NT2/D1 (cell line): ENCODE measurements at regions not wholly inside any gene's neighbourhood (a gene's known extent, or its start where the extent isn't known, plus 50 kb on each side); places are given as distances from the start of the nearest gene placed in this dataset.
A peak's percentile ranks its signal among the peaks of the same experiment; 100 is the strongest.
"Not testable (repeated sequence)": the region's sequence is repeated elsewhere in the genome, so short reads cannot be mapped to it uniquely, and the experiment has no call there.

Experiments used
- DNase-seq: peaks from one replicate; pipeline ENCODE4 v3.0.0-alpha.2; 2011; ENCODE audit warnings: low read depth, low spot score
- H3K27me3 ChIP-seq: 2 replicates; pipeline ENCODE4 v1.6.0; 2011; ENCODE audit warnings: mild to moderate bottlenecking; ENCODE audit not compliant: insufficient read length, insufficient read depth
- H3K36me3 ChIP-seq: 2 replicates; pipeline ENCODE4 v1.6.1; 2011; ENCODE audit warnings: mild to moderate bottlenecking, low read length, mixed read lengths; ENCODE audit not compliant: insufficient read depth, insufficient read length
- H3K4me1 ChIP-seq: 2 replicates; pipeline ENCODE4 v1.5.1; 2011; ENCODE audit not compliant: insufficient read depth, insufficient read length
- H3K4me3 ChIP-seq: 2 replicates; pipeline ENCODE4 v1.5.1; 2011; ENCODE audit warnings: low read depth; ENCODE audit not compliant: insufficient read length
- H3K9ac ChIP-seq: 2 replicates; pipeline ENCODE4 v1.6.0; 2011; ENCODE audit warnings: low read depth; ENCODE audit not compliant: insufficient read length
- H3K9me3 ChIP-seq: 2 replicates; pipeline ENCODE4 v1.5.1; 2011; ENCODE audit warnings: mild to moderate bottlenecking, low read length; ENCODE audit not compliant: insufficient read depth
- SUZ12 ChIP-seq: IDR thresholded peaks from 2 replicates; pipeline ENCODE4 v1.6.1; 2011; ENCODE audit not compliant: insufficient read length, insufficient read depth; ENCODE audit errors: extremely low read depth
- YY1 ChIP-seq: IDR thresholded peaks from 2 replicates; pipeline ENCODE4 v1.6.1; 2011; ENCODE audit not compliant: insufficient read length, insufficient read depth
- ZNF274 ChIP-seq: IDR thresholded peaks from 2 replicates; pipeline ENCODE4 v1.6.1; 2011; ENCODE audit warnings: mild to moderate bottlenecking, low read depth, low read length

- DNase-seq = no peak
- no peaks in the 10 kb centered on the region for H3K27me3 ChIP-seq
- H3K9ac ChIP-seq = no peak overlapping the region
- H3K36me3 ChIP-seq = no peaks in the 10 kb centered on the region
- TF ChIP-seq SUZ12 (no peak), YY1 (no peak), ZNF274 (no peak)
- no peaks in the 10 kb centered on the region for H3K4me1 ChIP-seq
- no peak overlapping the region for H3K4me3 ChIP-seq
- no peaks in the 10 kb centered on the region for H3K9me3 ChIP-seq
Observed at GRCh38 chr4:93912146-93912545, 83.6 kb downstream of the ATOH1 start.

GRCh38 chr4:93918856-93919255 is 90.3 kb downstream of the ATOH1 start:
- H3K36me3 ChIP-seq = no peaks in the 10 kb centered on the region
- no peak overlapping the region for H3K9ac ChIP-seq
- H3K9me3 ChIP-seq = no peaks in the 10 kb centered on the region
- no peak overlapping the region for H3K4me3 ChIP-seq
- no peaks in the 10 kb centered on the region for H3K4me1 ChIP-seq
- H3K27me3 ChIP-seq = no peaks in the 10 kb centered on the region
- TF ChIP-seq YY1 (no peak), SUZ12 (no peak), ZNF274 (no peak)
- no peak for DNase-seq

DNA sequence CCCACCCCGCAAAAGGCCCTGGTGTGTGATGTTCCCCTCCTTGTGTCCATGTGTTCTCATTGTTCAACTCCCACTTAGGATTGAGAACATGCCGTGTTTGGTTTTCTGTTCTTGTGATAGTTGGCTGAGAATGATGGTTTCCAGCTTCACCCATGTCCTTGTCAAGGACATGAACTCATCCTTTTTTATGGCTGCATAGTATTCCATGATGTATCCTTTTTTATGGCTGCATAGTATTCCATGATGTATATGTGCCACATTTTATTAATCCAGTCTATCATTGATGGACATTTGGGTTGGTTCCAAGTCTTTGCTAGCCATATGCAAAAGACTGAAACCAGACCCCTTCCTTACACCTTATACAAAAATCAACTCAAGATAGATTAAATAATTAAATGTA is 95.0 kb downstream of the ATOH1 start:
- not testable (repeated sequence) for H3K9me3 ChIP-seq, DNase-seq, H3K9ac ChIP-seq, H3K4me3 ChIP-seq, H3K4me1 ChIP-seq, H3K27me3 ChIP-seq, H3K36me3 ChIP-seq

DNA sequence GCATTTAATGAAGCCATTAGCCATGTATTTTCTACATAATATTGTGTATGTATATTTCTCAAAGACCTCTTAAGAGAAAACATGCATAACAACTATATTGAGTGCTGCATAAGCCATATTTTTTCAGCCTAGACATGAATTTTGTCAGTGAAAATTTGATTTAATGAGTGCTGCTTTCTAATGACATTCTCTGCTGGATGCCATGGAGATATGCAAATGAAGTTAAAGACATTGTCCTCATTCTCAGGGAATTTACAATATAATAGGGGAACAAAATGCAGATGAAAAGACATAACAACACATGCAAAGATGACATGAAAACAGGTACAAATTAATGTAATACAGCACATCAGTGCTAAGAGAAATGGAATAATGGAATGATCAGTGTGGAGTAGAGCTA is 118.7 kb downstream of the ATOH1 start:
- H3K36me3 ChIP-seq = no peaks in the 10 kb centered on the region
- no peak for DNase-seq
- H3K9ac ChIP-seq = no peak overlapping the region
- no peaks in the 10 kb centered on the region for H3K27me3 ChIP-seq
- no peaks in the 10 kb centered on the region for H3K4me1 ChIP-seq
- no peak for TF ChIP-seq ZNF274
- TF ChIP-seq SUZ12 = no peak
- TF ChIP-seq YY1 = no peak
- no peak overlapping the region for H3K4me3 ChIP-seq
- no peaks in the 10 kb centered on the region for H3K9me3 ChIP-seq

- not testable (repeated sequence) for H3K4me1 ChIP-seq, H3K9ac ChIP-seq, DNase-seq, H3K9me3 ChIP-seq, H3K27me3 ChIP-seq, H3K36me3 ChIP-seq, H3K4me3 ChIP-seq
Observed at GRCh38 chr4:93950239-93950638, 121.7 kb downstream of the ATOH1 start.

- H3K4me1 ChIP-seq = no peaks in the 10 kb centered on the region
- TF ChIP-seq YY1 (no peak), SUZ12 (no peak), ZNF274 (no peak)
- no peaks in the 10 kb centered on the region for H3K9me3 ChIP-seq
- no peaks in the 10 kb centered on the region for H3K27me3 ChIP-seq
- no peak overlapping the region for H3K4me3 ChIP-seq
- no peak for DNase-seq
- no peaks in the 10 kb centered on the region for H3K36me3 ChIP-seq
- H3K9ac ChIP-seq = no peak overlapping the region
Observed at GRCh38 chr4:93957186-93957585, 128.6 kb downstream of the ATOH1 start.

GRCh38 chr4:93960450-93960849 is 131.9 kb downstream of the ATOH1 start:
- TF ChIP-seq SUZ12 = no peak
- no peak for TF ChIP-seq ZNF274
- no peak for TF ChIP-seq YY1
- Histone ChIP-seq H3K9me3 (no peaks in the 10 kb centered on the region), H3K9ac (no peak overlapping the region), H3K4me1 (no peaks in the 10 kb centered on the region), H3K36me3 (no peaks in the 10 kb centered on the region), H3K27me3 (no peaks in the 10 kb centered on the region), H3K4me3 (no peak overlapping the region)
- peak; percentile 8 for DNase-seq

DNA sequence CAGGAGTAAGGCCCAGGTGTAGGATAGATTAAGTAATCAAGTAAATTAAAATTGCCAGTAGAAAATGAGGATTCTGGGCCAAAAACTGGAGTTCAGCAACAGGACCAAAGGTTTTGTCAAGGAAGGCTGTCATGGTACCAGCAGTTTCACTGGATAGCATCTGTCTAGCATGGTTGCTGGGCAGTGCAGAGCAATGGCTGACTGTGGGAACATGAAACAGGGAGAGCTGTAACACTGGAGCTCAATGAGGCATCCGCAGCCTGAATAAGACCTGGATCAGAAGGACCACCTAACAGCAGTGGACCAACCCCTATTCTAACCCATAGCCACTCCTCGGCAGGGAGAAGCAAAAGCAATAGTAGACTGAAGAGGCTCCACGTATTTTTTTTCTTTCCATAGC is 132.4 kb downstream of the ATOH1 start:
- no peak for DNase-seq
- H3K9me3 ChIP-seq = no peaks in the 10 kb centered on the region

More for the DNA sequence above, 132.4 kb downstream of the ATOH1 start:
- H3K36me3 ChIP-seq = no peaks in the 10 kb centered on the region
- no peak for TF ChIP-seq SUZ12
- TF ChIP-seq ZNF274 = no peak
- TF ChIP-seq YY1 = no peak
- H3K27me3 ChIP-seq = no peaks in the 10 kb centered on the region
- H3K4me1 ChIP-seq = no peaks in the 10 kb centered on the region
- no peak overlapping the region for H3K9ac ChIP-seq
- no peak overlapping the region for H3K4me3 ChIP-seq
